ENCODE measurements at regions not wholly inside any gene's neighbourhood (a gene's known extent, or its start where the extent isn't known, plus 50 kb on each side); places are given as distances from the start of the nearest gene placed in this dataset.

- TF ChIP-seq CTCF (conservative IDR thresholded peaks at IDR 0.05) = no peak
- TF ChIP-seq ZFX (IDR thresholded peaks at IDR 0.05) = no peak
- H3K27ac ChIP-seq = no peak overlapping the region
Observed at GRCh38 chr9:126017758-126018157, 270.6 kb downstream of the PBX3 start.

- TF ChIP-seq ZFX (IDR thresholded peaks at IDR 0.05) (no peak), CTCF (conservative IDR thresholded peaks at IDR 0.05) (no peak)
- H3K27ac ChIP-seq = no peak overlapping the region
Observed at GRCh38 chr9:126020836-126021235, 273.7 kb downstream of the PBX3 start.

- H3K27ac ChIP-seq = no peak overlapping the region
- TF ChIP-seq ZFX (IDR thresholded peaks at IDR 0.05) = no peak
- TF ChIP-seq CTCF (conservative IDR thresholded peaks at IDR 0.05) = no peak
Observed at GRCh38 chr9:126023962-126024361, 276.8 kb downstream of the PBX3 start.

- H3K27ac ChIP-seq = no peak overlapping the region
Observed at GRCh38 chr9:126024581-126025230, 277.5 kb downstream of the PBX3 start.

GRCh38 chr9:126025991-126026390 is 278.8 kb downstream of the PBX3 start:
- H3K27ac ChIP-seq = no peak overlapping the region
- TF ChIP-seq CTCF (conservative IDR thresholded peaks at IDR 0.05) (no peak), ZFX (IDR thresholded peaks at IDR 0.05) (no peak)

More at GRCh38 chr9:126024581-126025230, 277.5 kb downstream of the PBX3 start:
- TF ChIP-seq CTCF (conservative IDR thresholded peaks at IDR 0.05) (no peak), ZFX (IDR thresholded peaks at IDR 0.05) (no peak)

DNA sequence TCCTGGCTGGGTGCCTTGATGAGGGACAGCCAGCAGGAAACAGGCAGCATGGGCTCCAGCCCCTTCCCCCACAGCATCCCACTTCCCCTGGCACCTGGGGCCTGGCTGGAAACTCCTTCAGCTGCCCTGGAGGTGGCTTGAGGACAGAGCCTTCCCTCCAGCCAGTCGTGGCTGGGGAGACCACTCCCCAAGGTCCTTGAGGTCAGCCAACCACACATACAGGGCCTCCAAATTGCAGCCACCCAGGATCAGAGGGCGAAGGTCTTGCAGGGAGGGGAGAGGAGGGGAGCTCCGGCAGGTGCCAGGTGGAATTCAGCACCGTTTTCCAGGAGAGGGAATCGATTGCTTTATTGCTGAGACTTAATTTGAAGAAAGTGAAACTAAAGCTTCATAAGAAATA is 280.4 kb downstream of the PBX3 start:
- no peak overlapping the region for H3K27ac ChIP-seq
- TF ChIP-seq ZFX (IDR thresholded peaks at IDR 0.05) = no peak

GRCh38 chr9:126028746-126029145 is 281.6 kb downstream of the PBX3 start:
- TF ChIP-seq ZFX (IDR thresholded peaks at IDR 0.05) (no peak), CTCF (conservative IDR thresholded peaks at IDR 0.05) (no peak)
- H3K27ac ChIP-seq = no peak overlapping the region

DNA sequence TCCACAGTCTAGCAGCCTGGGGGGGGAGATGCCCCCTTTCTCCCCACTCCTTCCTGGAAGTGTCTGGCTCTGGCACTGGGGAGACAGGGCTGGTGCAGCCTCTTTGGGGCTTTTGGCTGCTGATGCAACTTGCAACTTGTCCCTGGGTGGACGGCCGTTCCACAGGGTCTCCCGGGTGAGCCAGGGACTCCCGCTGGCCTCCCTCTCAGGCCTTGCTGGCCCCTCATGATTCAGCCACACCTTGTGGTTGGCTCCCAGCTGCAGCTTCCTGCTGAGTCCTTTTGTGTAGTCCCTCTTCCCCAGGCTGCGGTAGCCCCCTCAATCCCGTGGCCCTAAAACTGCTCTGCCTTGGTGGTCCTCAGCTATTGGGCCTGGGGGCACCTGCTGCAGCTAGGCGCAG is 283.5 kb downstream of the PBX3 start:
- TF ChIP-seq CTCF (conservative IDR thresholded peaks at IDR 0.05) (no peak), ZFX (IDR thresholded peaks at IDR 0.05) (no peak)
- no peak overlapping the region for H3K27ac ChIP-seq

All from C4-2B (cell line).